Keratinocyte (primary cell): ENCODE measurements at regions not wholly inside any gene's neighbourhood (a gene's known extent, or its start where the extent isn't known, plus 50 kb on each side); places are given as distances from the start of the nearest gene placed in this dataset.

ENCODE experiments used
- DNase-seq: peaks from one replicate; pipeline ENCODE4 v3.0.0-alpha.2; 2011; ENCODE audit warnings: low read depth, missing footprints, low spot score
- FAIRE-seq: peaks from 2 replicates; lab custom pipeline; 2011; peaks lifted over from hg19 to GRCh38; lab: Jason Lieb, UNC
- H2AFZ ChIP-seq: 2 replicates; pipeline ENCODE4 v1.6.0; 2012; ENCODE audit warnings: low read length, control low read depth, inconsistent platforms; ENCODE audit not compliant: control insufficient read depth
- H3K27ac ChIP-seq: 2 replicates; pipeline ENCODE4 v1.5.1; 2011; ENCODE audit warnings: low read length; ENCODE audit not compliant: control insufficient read depth, insufficient read depth
- H3K27me3 ChIP-seq: 3 replicates; pipeline ENCODE4 v1.6.0; 2011; ENCODE audit warnings: low read length; ENCODE audit not compliant: control insufficient read depth, insufficient read depth; ENCODE audit errors: extremely low read depth
- H3K36me3 ChIP-seq, 2 experiments: 2 replicates in 1 of 2; 3 replicates in 1 of 2; pipeline ENCODE4 v1.5.1; 2011; ENCODE audit warnings: low read length in 2 of 2, mild to moderate bottlenecking in 1 of 2; ENCODE audit not compliant: control insufficient read depth in 2 of 2, insufficient read depth in 2 of 2; ENCODE audit errors: extremely low read depth in 1 of 2
- H3K4me1 ChIP-seq: 3 replicates; pipeline ENCODE4 v1.5.1; 2011; ENCODE audit warnings: low read length; ENCODE audit not compliant: control insufficient read depth, insufficient read depth; ENCODE audit errors: extremely low read depth
- H3K4me2 ChIP-seq: 3 replicates; pipeline ENCODE4 v1.6.0; 2011; ENCODE audit warnings: low read depth, low read length; ENCODE audit not compliant: control insufficient read depth, insufficient read depth; ENCODE audit errors: extremely low read depth
- H3K4me3 ChIP-seq, 3 experiments: fragments of 200-600 bp in 1 of 3; sonication (generic) in 1 of 3; 2 replicates in 2 of 3; 3 replicates in 1 of 3; pipeline ENCODE4 v1.5.1; 2011 to 2016; ENCODE audit warnings: low read length in 3 of 3, mild to moderate bottlenecking in 3 of 3, control low read depth in 2 of 3, inconsistent platforms in 1 of 3, low read depth in 1 of 3, mixed read lengths in 1 of 3, mixed run types in 1 of 3, moderate library complexity in 1 of 3; ENCODE audit not compliant: control insufficient read depth in 2 of 3, insufficient read depth in 2 of 3; ENCODE audit errors: extremely low read depth in 1 of 3
- H3K79me2 ChIP-seq: 2 replicates; pipeline ENCODE4 v1.6.0; 2012; ENCODE audit warnings: low read length; ENCODE audit not compliant: control insufficient read depth, insufficient read depth
- H3K9ac ChIP-seq: 3 replicates; pipeline ENCODE4 v1.6.0; 2011; ENCODE audit warnings: low read length; ENCODE audit not compliant: control insufficient read depth, insufficient read depth; ENCODE audit errors: extremely low read depth
- H3K9me1 ChIP-seq: 3 replicates; pipeline ENCODE4 v1.6.0; 2011; ENCODE audit warnings: low read length; ENCODE audit not compliant: control insufficient read depth, insufficient read depth; ENCODE audit errors: extremely low read depth
- H3K9me3 ChIP-seq: 2 replicates; pipeline ENCODE4 v1.5.1; 2012; ENCODE audit warnings: low read depth, low read length; ENCODE audit not compliant: control insufficient read depth
- H4K20me1 ChIP-seq: 3 replicates; pipeline ENCODE4 v1.6.0; 2011; ENCODE audit warnings: low read length; ENCODE audit not compliant: control insufficient read depth, insufficient read depth; ENCODE audit errors: extremely low read depth
- CTCF ChIP-seq, 3 experiments: IDR thresholded peaks in 1 of 3; conservative IDR thresholded peaks in 1 of 3; optimal IDR thresholded peaks in 1 of 3; 2 replicates in 2 of 3; 3 replicates in 1 of 3; pipeline versions ENCODE3 to v1.5.1; 2011; ENCODE audit warnings: low read length in 3 of 3, mild to moderate bottlenecking in 3 of 3, moderate library complexity in 2 of 3, control low read depth in 1 of 3, inconsistent platforms in 1 of 3; ENCODE audit not compliant: insufficient read depth in 2 of 3; ENCODE audit errors: extremely low read depth in 1 of 3
- EZH2 ChIP-seq: IDR thresholded peaks from one replicate; pipeline ENCODE4 v1.6.1; 2012; ENCODE audit warnings: inconsistent platforms, mild to moderate bottlenecking, low read length, moderate library complexity
- dilution Hi-C: fragments of 300-500 bp; cut with MboI; formaldehyde crosslinking; loops from one replicate; pipeline ENCODE4 v1.7.0; 2020; ENCODE audit warnings: low sequenced_read_pairs; ENCODE audit not compliant: extremely low pct_ligation_motif_present

DNA sequence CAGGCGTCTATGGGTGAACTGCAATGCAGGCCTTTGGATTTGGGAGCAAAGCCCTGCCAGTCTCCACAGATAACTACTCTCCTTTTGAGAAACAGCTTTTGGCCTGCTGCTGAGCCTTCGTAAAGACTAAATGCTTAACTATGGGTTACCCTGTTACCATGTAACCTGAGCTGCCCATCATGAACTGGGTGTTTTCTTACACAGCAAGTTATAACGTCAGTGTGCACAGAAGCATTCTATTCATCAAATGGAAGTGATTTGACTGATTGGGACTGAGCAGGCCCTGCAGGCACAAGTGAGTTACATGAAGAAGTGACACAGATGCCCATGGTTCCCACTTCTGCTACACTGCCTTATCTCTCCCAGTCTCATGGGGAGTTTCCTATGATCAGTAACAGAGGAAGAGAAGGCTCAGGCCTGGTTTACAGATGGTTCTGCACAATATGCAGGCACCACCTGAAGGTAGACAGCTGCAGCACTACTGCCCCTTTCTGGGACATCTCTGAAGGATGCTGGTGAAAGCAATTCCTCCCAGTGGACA, 319.1 kb downstream of the CD83 start:
- no peaks in the 10 kb centered on the region for H4K20me1 ChIP-seq
- DNase-seq (no peak), FAIRE-seq (no peak)
- H3K4me2 ChIP-seq: no peak overlapping the region
- H3K9me1 ChIP-seq: no peaks in the 10 kb centered on the region
- no peaks in the 10 kb centered on the region for H3K36me3 ChIP-seq
- H3K4me1 ChIP-seq: peaks cover 8% of the 10 kb centered on the region
- TF ChIP-seq CTCF (optimal IDR thresholded peaks at IDR 0.05 in 1 of 3, IDR thresholded peaks at IDR 0.05 in 1 of 3, conservative IDR thresholded peaks at IDR 0.05 in 1 of 3; ENCODE audit: extremely low read depth in 1 of 3, insufficient read depth in 2 of 3, low read length in 3 of 3) (no peak), EZH2 (no peak)
- H2AFZ ChIP-seq: no peak overlapping the region
- no peak overlapping the region for H3K9ac ChIP-seq
- no peak overlapping the region for H3K4me3 ChIP-seq
- no peaks in the 10 kb centered on the region for H3K27me3 ChIP-seq
- no peak overlapping the region for H3K27ac ChIP-seq
- H3K79me2 ChIP-seq: no peaks in the 10 kb centered on the region
- dilution Hi-C loops: no loop called here
- H3K9me3 ChIP-seq: no peaks in the 10 kb centered on the region

DNA sequence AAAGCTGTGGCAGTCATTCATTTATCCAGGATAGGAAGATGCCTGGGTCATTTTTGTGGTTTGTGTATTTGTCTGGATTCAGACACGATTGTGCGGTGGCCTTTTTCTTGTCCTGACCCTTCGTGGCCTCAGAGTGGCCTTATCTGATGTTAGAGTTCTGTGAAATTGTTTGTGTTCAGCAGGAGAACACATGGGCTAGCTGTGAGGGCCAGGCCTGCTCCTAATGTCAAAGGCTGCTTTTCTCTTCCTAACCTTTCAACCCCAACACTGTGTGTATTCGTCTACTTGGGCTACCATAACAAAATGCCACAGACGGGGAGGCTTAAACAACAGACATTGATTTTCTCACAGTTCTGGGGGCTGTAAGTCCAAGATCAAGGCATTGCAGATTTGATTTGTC, 321.8 kb downstream of the CD83 start:
- H3K9ac ChIP-seq: no peak overlapping the region
- no peak overlapping the region for H2AFZ ChIP-seq
- H3K9me1 ChIP-seq: no peaks in the 10 kb centered on the region
- H3K4me3 ChIP-seq: no peak overlapping the region
- DNase-seq (no peak), FAIRE-seq (no peak)
- H3K27ac ChIP-seq: no peak overlapping the region
- no peaks in the 10 kb centered on the region for H4K20me1 ChIP-seq
- no peaks in the 10 kb centered on the region for H3K9me3 ChIP-seq
- dilution Hi-C loops: no loop called here
- no peak overlapping the region for H3K4me2 ChIP-seq
- no peaks in the 10 kb centered on the region for H3K4me1 ChIP-seq
- no peaks in the 10 kb centered on the region for H3K27me3 ChIP-seq
- no peaks in the 10 kb centered on the region for H3K79me2 ChIP-seq
- no peaks in the 10 kb centered on the region for H3K36me3 ChIP-seq
- no peak for TF ChIP-seq EZH2
- no peak for TF ChIP-seq CTCF (optimal IDR thresholded peaks at IDR 0.05 in 1 of 3, IDR thresholded peaks at IDR 0.05 in 1 of 3, conservative IDR thresholded peaks at IDR 0.05 in 1 of 3; ENCODE audit: extremely low read depth in 1 of 3, insufficient read depth in 2 of 3, low read length in 3 of 3)
